HUES6 (cell line): ENCODE measurements at regions not wholly inside any gene's neighbourhood (a gene's known extent, or its start where the extent isn't known, plus 50 kb on each side); places are given as distances from the start of the nearest gene placed in this dataset.

Experiments
- H3K27ac ChIP-seq: 2 replicates; pipeline ENCODE4 v1.7.0; 2013; ENCODE audit warnings: low read depth, mild to moderate bottlenecking, low read length, inconsistent platforms
- H3K27me3 ChIP-seq: 2 replicates; pipeline ENCODE4 v1.6.1; 2013; ENCODE audit warnings: low read length; ENCODE audit not compliant: control insufficient read depth, insufficient read depth
- H3K36me3 ChIP-seq: 2 replicates; pipeline ENCODE4 v1.6.1; 2013; ENCODE audit warnings: low read length; ENCODE audit not compliant: control insufficient read depth, insufficient read depth
- H3K4me1 ChIP-seq: 2 replicates; pipeline ENCODE4 v1.6.1; 2013; ENCODE audit warnings: low read length; ENCODE audit not compliant: control insufficient read depth, insufficient read depth
- H3K4me3 ChIP-seq: 2 replicates; pipeline ENCODE4 v1.5.1; 2013; ENCODE audit warnings: low read depth, low read length
- H3K9ac ChIP-seq: one replicate; pipeline ENCODE4 v1.6.1; 2013; ENCODE audit warnings: mild to moderate bottlenecking, low read length
- H3K9me3 ChIP-seq: 2 replicates; pipeline ENCODE4 v1.6.1; 2013; ENCODE audit warnings: low read depth, low read length; ENCODE audit not compliant: control insufficient read depth, insufficient read depth

- H3K9me3 ChIP-seq: peaks cover 5% of the 10 kb centered on the region; the same call in 1 of the 2 replicates
- no peak overlapping the region for H3K27ac ChIP-seq
- H3K4me3 ChIP-seq: no peak overlapping the region
- no peaks in the 10 kb centered on the region for H3K4me1 ChIP-seq
- no peaks in the 10 kb centered on the region for H3K27me3 ChIP-seq
- no peaks in the 10 kb centered on the region; the same call in 1 of the 2 replicates for H3K36me3 ChIP-seq
- H3K9ac ChIP-seq: no peak overlapping the region
Measured at GRCh38 chr18:30727849-30728248, 314.7 kb downstream of the DSC3 start.

DNA sequence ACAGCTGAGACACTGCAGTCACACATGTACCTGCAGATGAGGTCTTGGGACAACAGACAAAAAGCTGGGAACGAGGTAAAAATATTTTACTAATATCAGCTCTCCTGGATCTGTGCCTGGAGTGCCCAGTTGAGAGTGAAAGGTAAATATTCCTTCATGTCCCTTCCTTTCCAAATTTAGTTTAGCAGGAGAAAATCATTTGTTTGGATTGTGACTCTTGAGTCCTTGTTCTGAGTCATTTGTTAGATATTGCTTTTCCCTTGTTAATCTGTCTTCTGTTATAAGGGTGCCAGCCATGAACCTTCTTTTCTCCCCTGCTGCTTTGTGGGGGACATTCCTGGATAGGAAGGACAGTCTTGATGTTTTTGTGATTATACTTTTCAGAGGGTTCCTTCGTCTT lies 329.2 kb downstream of the DSC3 start:
- Histone ChIP-seq H3K27me3 (no peaks in the 10 kb centered on the region), H3K27ac (no peak overlapping the region), H3K9me3 (no peaks in the 10 kb centered on the region), H3K4me1 (no peaks in the 10 kb centered on the region), H3K9ac (no peak overlapping the region), H3K4me3 (no peak overlapping the region), H3K36me3 (no peaks in the 10 kb centered on the region)

GRCh38 chr18:30712383-30712782 lies 330.2 kb downstream of the DSC3 start:
- H3K27ac ChIP-seq: no peak overlapping the region
- H3K4me1 ChIP-seq: no peaks in the 10 kb centered on the region
- no peaks in the 10 kb centered on the region for H3K27me3 ChIP-seq
- no peaks in the 10 kb centered on the region for H3K9me3 ChIP-seq
- no peak overlapping the region for H3K9ac ChIP-seq
- no peak overlapping the region for H3K4me3 ChIP-seq
- H3K36me3 ChIP-seq: no peaks in the 10 kb centered on the region

DNA sequence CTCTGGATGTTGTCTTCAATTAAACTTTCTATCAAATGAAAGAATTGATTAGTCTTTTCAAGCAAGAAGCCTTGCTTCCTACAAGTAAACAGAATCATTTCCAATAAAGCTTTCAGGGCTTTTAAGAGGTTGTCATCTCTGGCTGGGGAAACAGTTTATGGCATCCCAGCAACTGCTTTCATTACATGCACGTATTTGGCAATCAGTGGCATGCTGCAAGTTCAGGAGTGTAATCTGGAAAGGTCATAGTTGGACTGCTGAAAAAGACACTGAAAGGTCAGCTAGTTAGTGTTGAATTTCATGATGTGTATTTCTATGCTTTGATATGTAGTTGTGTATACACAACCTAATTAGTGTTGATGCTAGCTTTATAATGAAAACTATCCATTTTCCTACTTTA lies 332.9 kb downstream of the DSC3 start:
- H3K36me3 ChIP-seq: no peaks in the 10 kb centered on the region

DNA sequence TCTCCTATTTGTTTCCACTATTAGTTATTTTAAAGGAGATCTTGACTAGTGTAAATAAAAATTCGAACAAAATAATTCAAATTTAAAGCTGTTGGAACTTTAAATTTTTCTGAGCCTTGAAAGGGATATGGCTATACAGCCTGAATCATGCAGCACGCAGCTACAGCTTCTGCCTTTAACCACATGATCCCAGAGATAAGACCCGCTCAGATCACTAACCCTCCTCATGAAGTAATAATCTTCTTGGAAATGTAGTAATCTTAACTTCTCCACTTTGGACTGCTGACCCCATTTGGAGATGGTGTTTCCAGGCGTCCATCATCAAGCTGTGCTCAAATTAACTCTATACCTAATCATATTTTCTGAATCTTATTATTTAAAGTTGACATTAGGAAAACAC lies 336.6 kb downstream of the DSC3 start:
- H3K4me1 ChIP-seq: 0 out of 2 replicates have a peak, but pooled peaks cover 3% of the 10 kb centered on the region
- no peaks in the 10 kb centered on the region for H3K9me3 ChIP-seq
- H3K9ac ChIP-seq: no peak overlapping the region
- H3K27me3 ChIP-seq: no peaks in the 10 kb centered on the region
- H3K36me3 ChIP-seq: no peaks in the 10 kb centered on the region
- no peak overlapping the region for H3K4me3 ChIP-seq
- no peak overlapping the region for H3K27ac ChIP-seq

More for the DNA sequence above, 332.9 kb downstream of the DSC3 start:
- no peaks in the 10 kb centered on the region for H3K4me1 ChIP-seq
- H3K27ac ChIP-seq: no peak overlapping the region
- H3K9ac ChIP-seq: no peak overlapping the region
- no peaks in the 10 kb centered on the region for H3K9me3 ChIP-seq
- no peaks in the 10 kb centered on the region for H3K27me3 ChIP-seq
- H3K4me3 ChIP-seq: no peak overlapping the region

- Histone ChIP-seq H3K27ac (no peak overlapping the region), H3K9ac (no peak overlapping the region), H3K4me1 (0 out of 2 replicates have a peak, but pooled peaks cover 3% of the 10 kb centered on the region), H3K9me3 (no peaks in the 10 kb centered on the region), H3K4me3 (no peak overlapping the region), H3K36me3 (no peaks in the 10 kb centered on the region), H3K27me3 (no peaks in the 10 kb centered on the region)
Measured at GRCh38 chr18:30698571-30698970, 344.0 kb downstream of the DSC3 start.

DNA sequence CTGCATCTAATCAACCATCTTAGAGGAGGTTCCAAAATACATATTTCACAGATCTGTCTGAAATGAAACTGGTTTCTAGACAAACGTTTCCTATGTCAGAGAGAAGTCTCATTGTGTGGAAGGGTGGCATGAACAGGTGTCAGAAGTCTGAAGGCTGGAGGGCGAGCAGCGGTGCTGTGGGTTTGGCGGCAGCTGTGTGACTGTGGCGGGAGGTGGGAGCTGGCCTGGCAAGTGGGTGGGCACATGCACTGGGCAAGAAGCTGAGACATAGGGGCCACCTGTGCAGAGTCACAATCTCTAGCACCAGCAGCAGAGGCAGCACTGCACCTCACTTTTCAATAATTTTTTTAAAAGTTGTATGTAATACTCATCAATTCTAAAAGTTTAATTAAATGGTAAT lies 346.3 kb downstream of the DSC3 start:
- H3K4me1 ChIP-seq: no peaks in the 10 kb centered on the region
- no peaks in the 10 kb centered on the region for H3K9me3 ChIP-seq
- no peaks in the 10 kb centered on the region for H3K36me3 ChIP-seq
- H3K9ac ChIP-seq: no peak overlapping the region
- H3K27me3 ChIP-seq: no peaks in the 10 kb centered on the region
- no peak overlapping the region for H3K4me3 ChIP-seq
- H3K27ac ChIP-seq: no peak overlapping the region

DNA sequence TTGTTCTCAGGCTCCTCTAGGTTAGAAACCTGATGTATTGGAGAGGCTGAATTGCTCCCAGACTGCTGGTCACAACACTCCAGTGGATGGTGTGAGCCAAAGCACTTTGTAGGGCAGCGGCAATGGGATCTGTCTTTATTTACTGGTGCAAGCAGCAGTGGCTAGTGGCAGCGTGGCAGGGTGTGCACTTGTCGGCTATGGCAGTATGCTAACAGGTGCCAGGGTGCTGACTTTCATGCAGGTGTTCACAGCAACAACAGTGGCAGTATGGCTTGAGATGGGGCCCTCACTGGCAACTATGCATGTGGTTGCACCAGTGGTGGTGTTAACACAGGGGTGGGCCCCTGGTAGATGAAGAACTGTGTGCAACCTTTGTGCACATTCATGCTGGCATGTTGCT lies 347.8 kb downstream of the DSC3 start:
- no peaks in the 10 kb centered on the region for H3K9me3 ChIP-seq
- no peaks in the 10 kb centered on the region for H3K36me3 ChIP-seq
- H3K4me1 ChIP-seq: no peaks in the 10 kb centered on the region
- no peak overlapping the region for H3K4me3 ChIP-seq
- no peaks in the 10 kb centered on the region for H3K27me3 ChIP-seq
- H3K9ac ChIP-seq: no peak overlapping the region
- H3K27ac ChIP-seq: no peak overlapping the region

DNA sequence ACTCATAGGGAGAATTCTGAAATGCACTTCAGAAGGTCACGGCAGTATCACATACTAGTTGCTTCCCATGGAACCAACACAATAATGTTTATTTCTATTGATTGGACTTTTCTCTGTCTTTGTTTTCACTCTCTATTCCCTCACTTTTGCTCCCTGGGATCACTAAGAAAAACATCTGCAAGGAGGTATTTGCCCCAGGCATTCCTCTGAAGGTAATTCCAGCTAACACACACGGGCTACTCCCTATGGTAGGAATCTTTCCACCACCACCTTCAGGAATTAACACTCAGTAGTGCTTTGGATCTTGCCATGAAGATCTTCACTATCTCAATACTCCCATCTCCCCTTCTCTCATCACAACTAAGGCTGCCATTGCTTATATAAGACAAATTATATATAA lies 353.3 kb downstream of the DSC3 start:
- no peaks in the 10 kb centered on the region for H3K36me3 ChIP-seq
- H3K27ac ChIP-seq: no peak overlapping the region
- H3K4me1 ChIP-seq: 0 out of 2 replicates have a peak, but pooled peaks cover 7% of the 10 kb centered on the region
- H3K4me3 ChIP-seq: no peak overlapping the region
- no peaks in the 10 kb centered on the region for H3K9me3 ChIP-seq
- H3K27me3 ChIP-seq: no peaks in the 10 kb centered on the region
- H3K9ac ChIP-seq: no peak overlapping the region

- Histone ChIP-seq H3K4me1 (0 out of 2 replicates have a peak, but pooled peaks cover 7% of the 10 kb centered on the region), H3K27me3 (no peaks in the 10 kb centered on the region), H3K4me3 (no peak overlapping the region), H3K27ac (no peak overlapping the region), H3K36me3 (no peaks in the 10 kb centered on the region), H3K9me3 (no peaks in the 10 kb centered on the region), H3K9ac (no peak overlapping the region)
Measured at GRCh38 chr18:30687501-30687900, 355.0 kb downstream of the DSC3 start.

- H3K36me3 ChIP-seq: no peaks in the 10 kb centered on the region
Measured at GRCh38 chr18:30684825-30685481, 357.6 kb downstream of the DSC3 start.

More at GRCh38 chr18:30684825-30685481, 357.6 kb downstream of the DSC3 start:
- H3K9me3 ChIP-seq: no peaks in the 10 kb centered on the region
- no peak overlapping the region for H3K27ac ChIP-seq
- H3K4me3 ChIP-seq: no peak overlapping the region
- no peak overlapping the region for H3K9ac ChIP-seq
- no peaks in the 10 kb centered on the region for H3K27me3 ChIP-seq
- 0 out of 2 replicates have a peak, but pooled peaks cover 7% of the 10 kb centered on the region for H3K4me1 ChIP-seq
